SK-N-SH (cell line): ENCODE measurements at regions not wholly inside any gene's neighbourhood (a gene's known extent, or its start where the extent isn't known, plus 50 kb on each side); places are given as distances from the start of the nearest gene placed in this dataset.
"Not testable (repeated sequence)": the region's sequence is repeated elsewhere in the genome, so short reads cannot be mapped to it uniquely, and the experiment has no call there.

Source experiments
- CTCF ChIA-PET: fragments of 300-600, 350-600 bp; formaldehyde crosslinking; extraction: SDS; loops from one replicate; lab custom pipeline; 2021; lab: Yijun Ruan, JAX
- POLR2A ChIA-PET: fragments of 350-600 bp; sonication (Branson Sonifier 250); formaldehyde crosslinking; extraction: SDS; loops from one replicate; lab custom pipeline; 2020; ENCODE audit warnings: antibody characterized with exemption, inconsistent platforms; lab: Yijun Ruan, JAX
- DNase-seq: peaks from one replicate; pipeline ENCODE4 v3.0.0; 2012
- H2AFZ ChIP-seq: fragments of 200-600 bp; sonication (generic); 2 replicates; pipeline ENCODE4 v1.8.1; 2016; ENCODE audit warnings: antibody characterized with exemption, mild to moderate bottlenecking, low read depth
- H3F3A ChIP-seq: fragments of 200-600 bp; sonication (generic); replicated peaks from 2 replicates; pipeline ENCODE3; 2016; ENCODE audit warnings: antibody characterized with exemption, mild to moderate bottlenecking; ENCODE audit not compliant: insufficient read depth
- H3K27ac ChIP-seq, 2 experiments: fragments of 200-500 bp in 1 of 2; fragments of 200-600 bp in 1 of 2; sonication (Bioruptor generic) in 1 of 2; sonication (generic), shearing (Covaris generic) in 1 of 2; 2 replicates each; pipeline versions ENCODE4 v1.5.1 to v1.6.1; 2014 to 2016; ENCODE audit warnings: low read depth in 2 of 2, inconsistent platforms in 1 of 2, low read length in 1 of 2, mild to moderate bottlenecking in 1 of 2, mixed read lengths in 1 of 2
- H3K27me3 ChIP-seq: fragments of 200-600 bp; sonication (generic), shearing (Covaris generic); 2 replicates; pipeline ENCODE4 v1.6.1; 2016; ENCODE audit warnings: mixed run types; ENCODE audit not compliant: insufficient read depth
- H3K36me3 ChIP-seq, 2 experiments: fragments of 200-500 bp in 1 of 2; fragments of 200-600 bp in 1 of 2; sonication (Bioruptor generic) in 1 of 2; sonication (generic) in 1 of 2; replicated peaks in 1 of 2; 2 replicates each; pipeline versions ENCODE3 to v1.5.1; 2014 to 2016; ENCODE audit warnings: low read length in 1 of 2, mild to moderate bottlenecking in 1 of 2; ENCODE audit not compliant: insufficient read depth in 2 of 2, control insufficient read depth in 1 of 2
- H3K4me1 ChIP-seq, 2 experiments: fragments of 200-500 bp in 1 of 2; fragments of 200-600 bp in 1 of 2; sonication (Bioruptor generic) in 1 of 2; sonication (generic), shearing (Covaris generic) in 1 of 2; 2 replicates each; pipeline versions ENCODE4 v1.5.1 to v1.6.1; 2014 to 2016; ENCODE audit warnings: low read depth in 1 of 2, low read length in 1 of 2, mixed run types in 1 of 2; ENCODE audit not compliant: insufficient read depth in 2 of 2, control insufficient read depth in 1 of 2
- H3K4me2 ChIP-seq: fragments of 200-600 bp; sonication (generic), shearing (Covaris generic); 2 replicates; pipeline ENCODE4 v1.6.1; 2017; ENCODE audit warnings: mixed run types
- H3K4me3 ChIP-seq, 2 experiments: fragments of 200-500 bp in 1 of 2; fragments of 200-600 bp in 1 of 2; sonication (Bioruptor generic) in 1 of 2; sonication (generic), shearing (Covaris generic) in 1 of 2; 2 replicates each; pipeline versions ENCODE4 v1.5.1 to v1.8.1; 2014 to 2016; ENCODE audit warnings: low read depth in 2 of 2, inconsistent platforms in 1 of 2, low read length in 1 of 2, mild to moderate bottlenecking in 1 of 2, mixed read lengths in 1 of 2, moderate library complexity in 1 of 2
- H3K79me2 ChIP-seq: fragments of 200-600 bp; sonication (generic); 2 replicates; pipeline ENCODE4 v1.8.1; 2017; ENCODE audit warnings: mild to moderate bottlenecking; ENCODE audit not compliant: insufficient read depth
- H3K9ac ChIP-seq: fragments of 200-600 bp; sonication (generic); 2 replicates; pipeline ENCODE4 v1.6.1; 2017; ENCODE audit warnings: mixed run types
- H3K9me2 ChIP-seq: fragments of 200-600 bp; sonication (generic); 2 replicates; pipeline ENCODE4 v1.6.1; 2017; ENCODE audit warnings: mixed run types
- H3K9me3 ChIP-seq: fragments of 200-600 bp; sonication (generic); 2 replicates; pipeline ENCODE4 v1.6.1; 2017; ENCODE audit warnings: mixed run types, mild to moderate bottlenecking, moderate library complexity
- H4K20me1 ChIP-seq: fragments of 200-600 bp; sonication (generic); 2 replicates; pipeline ENCODE4 v1.6.1; 2017; ENCODE audit warnings: mild to moderate bottlenecking, mixed run types; ENCODE audit not compliant: insufficient read depth
- CTCF ChIP-seq: fragments of 200-600 bp; sonication (generic); IDR thresholded peaks from 2 replicates; pipeline ENCODE4 v1.6.1; 2017; ENCODE audit warnings: antibody characterized with exemption, mild to moderate bottlenecking, moderate library complexity
- EP300 ChIP-seq, 2 experiments: IDR thresholded peaks; 2 replicates each; pipeline versions ENCODE4 v1.4.0 to v1.6.1; 2012; ENCODE audit warnings: borderline replicate concordance in 1 of 2, low read depth in 1 of 2, low read length in 1 of 2
- GATA2 ChIP-seq: sonication (generic); formaldehyde crosslinking; IDR thresholded peaks from 2 replicates; pipeline ENCODE4 v1.5.0; 2020; ENCODE audit warnings: mild to moderate bottlenecking, missing genetic modification reagents
- MEF2A ChIP-seq: IDR thresholded peaks from 2 replicates; pipeline ENCODE4 v1.4.0; 2012; ENCODE audit warnings: low read depth, borderline replicate concordance
- RAD21 ChIP-seq: IDR thresholded peaks from 2 replicates; pipeline ENCODE4 v1.6.1; 2012; ENCODE audit warnings: mild to moderate bottlenecking, low read length
- WGBS: methylation state at CpG from one replicate; pipeline ENCODE4 v1.1.6; 2017; ENCODE audit warnings: low lambda C conversion rate; 5-methylcytosine and 5-hydroxymethylcytosine counted together

- POLR2A ChIA-PET, result no interaction called here
- no peak for DNase-seq
- Histone ChIP-seq H3K27me3 (no peaks in the 10 kb centered on the region), H3F3A (no peaks in the 10 kb centered on the region), H3K4me3 (no peak overlapping the region), H3K79me2 (no peaks in the 10 kb centered on the region), H3K9me3 (no peaks in the 10 kb centered on the region), H3K9ac (no peak overlapping the region), H2AFZ (no peak overlapping the region), H3K27ac (no peak overlapping the region), H3K36me3 (no peaks in the 10 kb centered on the region), H4K20me1 (no peaks in the 10 kb centered on the region), H3K4me1 (no peaks in the 10 kb centered on the region; a peak in 1 of 4 replicates), H3K9me2 (no peaks in the 10 kb centered on the region), H3K4me2 (no peak overlapping the region)
- 50% methylated on average over 2 of the region's 2 CpGs for WGBS
- CTCF ChIA-PET, result no interaction called here
- TF ChIP-seq GATA2 (CRISPR knock-in tag) (peak; percentile 28; the same call in 1 of the 2 replicates), MEF2A (no peak), EP300 (IDR thresholded peaks at IDR 0.05; ENCODE audit: borderline replicate concordance in 1 of 2, low read depth in 1 of 2, low read length in 1 of 2) (peak in 1 of 2 experiments; percentile 28; a peak in 1 of 4 replicates)
Observed at GRCh38 chr13:62388515-62388914, 972.9 kb upstream of the PCDH20 start.

- DNase-seq, result peak; percentile 6
- H3K79me2 ChIP-seq, result no peaks in the 10 kb centered on the region
- TF ChIP-seq RAD21, result peak; percentile 47
- peak; percentile 24 for TF ChIP-seq CTCF
- no peak for TF ChIP-seq GATA2 (CRISPR knock-in tag)
- no peaks in the 10 kb centered on the region for H3K9me3 ChIP-seq
- H3K4me3 ChIP-seq, result no peak overlapping the region
- H3K27me3 ChIP-seq, result no peaks in the 10 kb centered on the region
- no peaks in the 10 kb centered on the region for H3F3A ChIP-seq
- H3K4me1 ChIP-seq, result no peaks in the 10 kb centered on the region; a peak in 1 of 4 replicates
- WGBS, result 55% methylated on average over 3 of the region's 3 CpGs
- H3K36me3 ChIP-seq, result no peaks in the 10 kb centered on the region
- CTCF ChIA-PET, result no interaction called here
- no peak overlapping the region for H3K4me2 ChIP-seq
- no peak overlapping the region for H2AFZ ChIP-seq
- H3K27ac ChIP-seq, result no peak overlapping the region
- H3K9ac ChIP-seq, result no peak overlapping the region
- no peaks in the 10 kb centered on the region for H3K9me2 ChIP-seq
- no peaks in the 10 kb centered on the region for H4K20me1 ChIP-seq
- POLR2A ChIA-PET, result no interaction called here
Observed at GRCh38 chr13:62387647-62388046, 972.0 kb upstream of the PCDH20 start.

GRCh38 chr13:62379241-62379640 lies 963.6 kb upstream of the PCDH20 start:
- H3K36me3 ChIP-seq, H3K9me2 ChIP-seq, H3K79me2 ChIP-seq, H2AFZ ChIP-seq, H3K4me2 ChIP-seq, H3K27ac ChIP-seq, H3K4me1 ChIP-seq, H3K9me3 ChIP-seq, H3K9ac ChIP-seq, DNase-seq, POLR2A ChIA-PET, H3K4me3 ChIP-seq, H3K27me3 ChIP-seq, H4K20me1 ChIP-seq, H3F3A ChIP-seq, CTCF ChIA-PET: not testable (repeated sequence)
- 92% methylated on average over 2 of the region's 21 CpGs for WGBS
